SK-N-MC (cell line): ENCODE measurements at regions not wholly inside any gene's neighbourhood (a gene's known extent, or its start where the extent isn't known, plus 50 kb on each side); places are given as distances from the start of the nearest gene placed in this dataset.

Experiments
- DNase-seq: peaks from one replicate; pipeline ENCODE4 v3.0.0-alpha.2; 2011; ENCODE audit warnings: low read depth, low spot score
- H3K27ac ChIP-seq: fragments of 200-600 bp; sonication (generic); 2 replicates; pipeline ENCODE4 v1.5.1; 2016; ENCODE audit warnings: mixed run types
- H3K36me3 ChIP-seq: fragments of 200-600 bp; sonication (generic); 2 replicates; pipeline ENCODE4 v1.6.1; 2017; ENCODE audit warnings: antibody characterized with exemption, low read length, mixed read lengths; ENCODE audit not compliant: insufficient read depth
- H3K4me3 ChIP-seq: fragments of 200-600 bp; sonication (generic); 2 replicates; pipeline ENCODE4 v1.5.1; 2016
- H3K9ac ChIP-seq: fragments of 200-600 bp; sonication (generic); 2 replicates; pipeline ENCODE4 v1.8.0; 2017; ENCODE audit warnings: mixed run types, mixed read lengths; ENCODE audit not compliant: insufficient read length
- H3K9me3 ChIP-seq: fragments of 200-600 bp; sonication (generic); 2 replicates; pipeline ENCODE4 v1.6.1; 2017; ENCODE audit warnings: low read depth, mild to moderate bottlenecking, antibody characterized with exemption, low read length, moderate library complexity, mixed read lengths
- EZH2 ChIP-seq: fragments of 200-600 bp; sonication (generic); IDR thresholded peaks from one replicate; pipeline ENCODE4 v1.6.1; 2017; ENCODE audit warnings: antibody characterized with exemption
- FOXP2 ChIP-seq: optimal IDR thresholded peaks from 2 replicates; pipeline ENCODE3; 2011; ENCODE audit warnings: mild to moderate bottlenecking, moderate library complexity; ENCODE audit not compliant: insufficient read depth; ENCODE audit errors: extremely low read length, control extremely low read depth
- POLR2AphosphoS5 ChIP-seq: IDR thresholded peaks from 2 replicates; pipeline ENCODE4 v1.6.1; 2012; ENCODE audit warnings: mild to moderate bottlenecking, low read depth, low read length, borderline replicate concordance

DNA sequence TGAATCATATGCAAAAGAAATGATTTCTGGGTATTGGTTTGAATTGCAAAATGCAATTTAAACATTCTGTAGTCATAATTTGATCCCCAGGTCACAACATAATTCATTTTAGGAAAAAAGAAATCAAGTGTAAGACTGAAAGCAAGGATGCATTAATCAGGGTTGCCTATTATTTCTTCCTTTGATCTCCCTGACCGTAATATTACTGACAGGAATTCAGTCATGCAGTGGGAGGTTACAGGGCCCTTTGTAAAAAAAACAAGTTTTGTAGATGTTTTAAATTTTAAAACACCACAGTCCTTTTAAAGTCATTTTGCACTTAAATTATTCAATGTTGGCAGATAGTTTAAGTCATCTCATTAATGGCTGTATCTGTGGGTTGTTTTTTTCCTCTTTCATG is 263.0 kb upstream of the NCAM2 start:
- Histone ChIP-seq H3K27ac (no peak overlapping the region), H3K9me3 (no peaks in the 10 kb centered on the region), H3K4me3 (no peak overlapping the region), H3K36me3 (no peaks in the 10 kb centered on the region), H3K9ac (no peak overlapping the region)
- no peak for DNase-seq
- no peak for TF ChIP-seq POLR2AphosphoS5
- TF ChIP-seq FOXP2: no peak
- TF ChIP-seq EZH2: no peak

DNA sequence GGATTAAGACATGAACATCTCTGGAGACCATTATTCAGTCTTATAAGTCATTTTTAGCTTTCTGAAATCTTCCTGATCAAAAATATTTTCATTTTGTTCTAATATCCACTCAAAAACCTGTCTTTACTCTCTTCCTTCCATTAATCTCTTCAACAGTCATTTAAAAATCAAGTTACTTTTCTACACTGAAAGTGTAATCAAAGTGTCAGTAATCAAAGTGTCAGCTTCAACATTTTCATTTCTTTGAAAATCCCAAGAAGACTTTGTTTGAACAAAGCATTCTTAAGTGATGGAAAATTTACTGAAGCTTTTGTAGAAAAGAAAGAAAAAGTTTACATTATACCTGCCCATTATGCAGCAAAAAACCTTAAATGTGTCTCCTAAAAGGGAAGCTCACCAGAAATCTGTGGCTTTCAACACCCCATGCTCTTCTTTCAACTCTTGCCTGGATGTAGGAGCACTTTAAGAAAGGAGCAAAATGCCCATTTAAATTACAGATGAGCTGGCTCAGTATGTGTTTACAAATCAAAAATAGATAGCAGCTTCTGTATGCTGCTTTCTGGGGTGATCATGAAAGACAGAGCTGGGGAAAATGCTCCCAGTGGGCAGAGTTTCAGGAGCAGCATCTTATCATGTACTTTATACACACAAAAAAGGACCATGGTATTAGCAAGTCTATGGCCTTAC is 260.8 kb upstream of the NCAM2 start:
- no peak for DNase-seq
- H3K9ac ChIP-seq: no peak overlapping the region
- no peak overlapping the region for H3K27ac ChIP-seq
- H3K9me3 ChIP-seq: no peaks in the 10 kb centered on the region
- H3K4me3 ChIP-seq: no peak overlapping the region
- no peaks in the 10 kb centered on the region for H3K36me3 ChIP-seq
- TF ChIP-seq FOXP2 (no peak), EZH2 (no peak), POLR2AphosphoS5 (no peak)

GRCh38 chr21:20739421-20739820 is 258.8 kb upstream of the NCAM2 start:
- DNase-seq: no peak
- no peak overlapping the region for H3K9ac ChIP-seq

DNA sequence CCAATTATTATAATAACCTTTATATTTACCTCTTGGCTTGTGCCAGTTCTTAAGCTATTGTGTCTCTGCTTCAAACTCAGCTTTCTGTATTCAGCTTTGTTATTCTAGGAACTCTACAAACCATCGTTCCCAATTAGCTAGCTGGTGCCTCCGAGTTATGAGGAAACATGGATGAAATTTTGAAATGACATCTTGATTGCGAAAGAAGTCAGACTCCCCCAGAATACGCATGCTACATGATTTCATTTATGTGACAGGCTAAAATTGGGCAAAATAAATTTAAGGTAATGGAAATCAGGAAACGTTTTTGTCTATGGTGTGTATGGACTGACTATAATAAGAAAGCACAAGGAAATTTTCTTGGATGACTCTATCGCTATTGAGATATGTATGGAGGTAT is 256.8 kb upstream of the NCAM2 start:
- no peak overlapping the region for H3K9ac ChIP-seq
- H3K4me3 ChIP-seq: no peak overlapping the region
- no peak for DNase-seq
- H3K27ac ChIP-seq: no peak overlapping the region
- no peaks in the 10 kb centered on the region for H3K9me3 ChIP-seq
- TF ChIP-seq FOXP2 (no peak), EZH2 (no peak), POLR2AphosphoS5 (no peak)
- no peaks in the 10 kb centered on the region for H3K36me3 ChIP-seq

More at GRCh38 chr21:20739421-20739820, 258.8 kb upstream of the NCAM2 start:
- Histone ChIP-seq H3K9me3 (no peaks in the 10 kb centered on the region), H3K4me3 (no peak overlapping the region), H3K36me3 (no peaks in the 10 kb centered on the region), H3K27ac (no peak overlapping the region)
- TF ChIP-seq FOXP2 (no peak), EZH2 (no peak)

DNA sequence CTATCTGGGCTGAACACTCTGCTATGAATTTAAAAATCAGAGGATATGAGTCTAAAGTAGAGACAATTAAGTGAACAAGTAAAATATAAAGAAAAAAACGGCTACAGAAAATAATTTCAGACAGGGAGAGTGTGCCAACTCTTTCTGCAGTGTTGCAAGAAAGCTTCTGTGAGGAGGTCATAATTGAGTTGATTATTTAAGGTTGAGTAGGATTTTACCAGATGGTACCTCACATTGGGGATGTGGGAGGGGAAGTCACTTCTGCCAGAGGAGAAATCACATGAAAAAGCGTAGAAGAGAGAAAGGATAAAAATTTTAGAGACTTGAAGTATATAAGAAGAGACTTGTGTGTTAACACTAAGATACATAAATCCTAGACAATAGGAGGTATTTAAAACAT is 238.0 kb upstream of the NCAM2 start:
- Histone ChIP-seq H3K36me3 (no peaks in the 10 kb centered on the region), H3K9ac (no peak overlapping the region), H3K27ac (no peak overlapping the region), H3K4me3 (no peak overlapping the region), H3K9me3 (no peaks in the 10 kb centered on the region)
- no peak for TF ChIP-seq POLR2AphosphoS5
- DNase-seq: no peak

- H3K9ac ChIP-seq: no peak overlapping the region
- TF ChIP-seq POLR2AphosphoS5 (no peak), FOXP2 (no peak), EZH2 (no peak)
- DNase-seq: no peak
- H3K4me3 ChIP-seq: no peak overlapping the region
- no peak overlapping the region for H3K27ac ChIP-seq
- H3K36me3 ChIP-seq: no peaks in the 10 kb centered on the region
- H3K9me3 ChIP-seq: no peaks in the 10 kb centered on the region
Measured at GRCh38 chr21:20774737-20775136, 223.5 kb upstream of the NCAM2 start.

DNA sequence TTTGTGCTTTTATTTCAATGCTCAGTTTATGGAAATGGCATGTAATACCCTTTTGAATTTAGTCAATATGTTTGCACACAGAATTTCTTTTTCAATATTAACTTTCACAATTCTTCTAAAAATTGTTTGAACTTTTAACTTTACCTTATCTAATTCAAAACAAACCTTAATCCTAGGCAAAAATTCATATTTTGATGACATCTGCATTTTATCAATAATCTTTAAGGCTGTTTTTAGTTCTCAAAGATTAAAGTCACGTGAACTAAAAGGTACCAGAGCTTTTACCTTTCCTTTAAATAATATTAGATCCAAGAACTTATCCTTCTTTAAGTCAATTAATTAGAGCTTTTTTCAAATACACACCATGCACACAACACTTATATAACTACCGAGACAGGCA is 218.9 kb upstream of the NCAM2 start:
- H3K9ac ChIP-seq: no peak overlapping the region
- no peak overlapping the region for H3K4me3 ChIP-seq
- no peaks in the 10 kb centered on the region for H3K9me3 ChIP-seq
- TF ChIP-seq EZH2 (no peak), FOXP2 (no peak), POLR2AphosphoS5 (no peak)
- no peak for DNase-seq
- no peaks in the 10 kb centered on the region for H3K36me3 ChIP-seq
- H3K27ac ChIP-seq: no peak overlapping the region

- TF ChIP-seq EZH2: no peak
- TF ChIP-seq FOXP2: no peak
- no peak for TF ChIP-seq POLR2AphosphoS5
- H3K36me3 ChIP-seq: no peaks in the 10 kb centered on the region
- H3K9ac ChIP-seq: no peak overlapping the region
- no peaks in the 10 kb centered on the region for H3K9me3 ChIP-seq
- H3K27ac ChIP-seq: no peak overlapping the region
- DNase-seq: no peak
- H3K4me3 ChIP-seq: no peak overlapping the region
Measured at GRCh38 chr21:20783611-20784010, 214.6 kb upstream of the NCAM2 start.

DNA sequence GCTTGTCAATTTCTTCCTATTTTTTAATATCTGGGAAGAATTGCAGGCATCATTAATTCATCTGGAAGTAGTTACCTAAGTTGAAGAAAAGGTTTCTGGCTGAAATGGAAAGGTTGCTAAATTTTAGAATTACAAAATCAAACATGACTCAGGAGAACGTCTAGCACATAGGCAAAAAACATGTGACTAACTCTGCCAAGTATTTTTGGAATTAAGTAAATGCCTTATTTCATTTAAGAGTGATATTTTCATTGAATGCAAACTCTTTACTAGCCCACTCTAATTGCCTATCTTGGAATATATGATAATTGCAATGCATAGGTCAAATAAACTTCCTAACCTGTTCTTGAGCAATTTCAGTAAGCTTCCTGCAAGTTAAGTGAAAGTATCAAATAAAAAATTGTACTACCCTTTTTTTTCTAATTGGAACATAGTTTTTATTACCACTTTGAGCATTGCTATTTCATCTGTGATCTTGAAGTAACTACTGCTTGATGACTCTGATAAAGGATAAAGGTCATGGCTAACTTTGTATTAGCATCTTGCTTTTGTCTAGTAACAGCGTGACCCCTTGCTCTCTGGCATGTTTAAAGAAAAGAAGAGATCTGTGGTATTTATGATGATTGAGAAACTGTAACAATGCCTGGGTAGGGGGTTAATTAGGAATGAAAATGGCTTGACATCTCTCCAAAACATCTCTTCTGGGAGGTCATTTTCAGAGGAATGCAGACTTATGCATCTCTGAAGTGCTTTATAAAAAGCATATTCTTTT is 208.3 kb upstream of the NCAM2 start:
- H3K4me3 ChIP-seq: no peak overlapping the region
- H3K9me3 ChIP-seq: no peaks in the 10 kb centered on the region
- no peak overlapping the region for H3K9ac ChIP-seq
- H3K27ac ChIP-seq: no peak overlapping the region
- no peak for TF ChIP-seq FOXP2
- no peak for TF ChIP-seq POLR2AphosphoS5
- no peak for TF ChIP-seq EZH2
- DNase-seq: no peak
- H3K36me3 ChIP-seq: no peaks in the 10 kb centered on the region
